HEK293T (cell line): ENCODE measurements at regions not wholly inside any gene's neighbourhood (a gene's known extent, or its start where the extent isn't known, plus 50 kb on each side); places are given as distances from the start of the nearest gene placed in this dataset.

Experiments used
- ARNT ChIP-seq: fragments of 450-650 bp; IDR thresholded peaks from 2 replicates; pipeline ENCODE4 v1.6.1; 2017; ENCODE audit warnings: mild to moderate bottlenecking
- BHLHE40 ChIP-seq: fragments of 450-650 bp; IDR thresholded peaks from 2 replicates; pipeline ENCODE4 v1.6.1; 2016; ENCODE audit warnings: mild to moderate bottlenecking, moderate library complexity, borderline replicate concordance
- ELF4 ChIP-seq: fragments of 450-650 bp; IDR thresholded peaks from 2 replicates; pipeline ENCODE4 v1.6.1; 2017; ENCODE audit warnings: antibody characterized with exemption
- FOXK2 ChIP-seq: fragments of 450-650 bp; IDR thresholded peaks from 2 replicates; pipeline ENCODE4 v1.6.1; 2016; ENCODE audit warnings: mild to moderate bottlenecking
- FOXM1 ChIP-seq: fragments of 450-650 bp; IDR thresholded peaks from 2 replicates; pipeline ENCODE4 v1.6.1; 2017; ENCODE audit warnings: mild to moderate bottlenecking, borderline replicate concordance
- HDGF ChIP-seq: fragments of 450-650 bp; IDR thresholded peaks from 2 replicates; pipeline ENCODE4 v1.6.1; 2017; ENCODE audit warnings: antibody characterized with exemption, borderline replicate concordance
- L3MBTL2 ChIP-seq: fragments of 450-650 bp; conservative IDR thresholded peaks from 2 replicates; pipeline ENCODE4 v1.6.1; 2016; ENCODE audit warnings: mild to moderate bottlenecking
- NFRKB ChIP-seq: fragments of 450-650 bp; IDR thresholded peaks from 2 replicates; pipeline ENCODE4 v1.6.1; 2016; ENCODE audit warnings: mild to moderate bottlenecking, moderate library complexity
- SUZ12 ChIP-seq: fragments of 450-650 bp; IDR thresholded peaks from 2 replicates; pipeline ENCODE4 v1.6.1; 2016; ENCODE audit warnings: mild to moderate bottlenecking
- TARDBP ChIP-seq: fragments of 450-650 bp; IDR thresholded peaks from 2 replicates; pipeline ENCODE4 v1.6.1; 2016

- TF ChIP-seq BHLHE40: no peak
- no peak for TF ChIP-seq TARDBP
- no peak for TF ChIP-seq ARNT
- no peak for TF ChIP-seq ELF4
- no peak for TF ChIP-seq HDGF
- no peak for TF ChIP-seq L3MBTL2
- no peak for TF ChIP-seq FOXK2
- TF ChIP-seq SUZ12: no peak
- TF ChIP-seq FOXM1: no peak
- TF ChIP-seq NFRKB: no peak
Measured at GRCh38 chr12:74780182-74780849, 242.7 kb downstream of the ATXN7L3B start.
